Renal pelvis (tissue), 1 donor: ENCODE measurements at regions not wholly inside any gene's neighbourhood (a gene's known extent, or its start where the extent isn't known, plus 50 kb on each side); places are given as distances from the start of the nearest gene placed in this dataset.

Source experiments
- DNase-seq: peaks from one replicate; pipeline ENCODE4 v3.0.0-alpha.2; 2013

DNA sequence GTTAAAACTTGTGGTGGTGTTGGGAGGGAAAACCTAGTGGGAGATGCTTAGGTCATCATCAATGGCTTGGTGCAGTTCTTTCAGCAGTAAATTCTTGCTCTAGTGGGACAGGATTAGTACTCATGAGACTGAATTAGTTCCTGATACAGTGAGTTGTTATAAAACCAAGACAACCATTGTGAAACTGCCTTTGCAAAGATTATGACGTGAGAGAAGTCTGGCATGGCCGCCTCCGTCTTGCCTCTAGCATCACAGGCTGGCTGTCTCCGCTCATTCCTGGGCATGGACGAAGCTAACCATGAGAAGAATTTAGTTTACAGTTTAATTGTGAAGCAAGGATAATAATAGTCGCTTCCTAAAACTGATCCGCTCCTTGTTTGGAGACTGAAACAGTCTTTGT lies 186.4 kb downstream of the KIF20B start:
- DNase-seq, result no peak

DNA sequence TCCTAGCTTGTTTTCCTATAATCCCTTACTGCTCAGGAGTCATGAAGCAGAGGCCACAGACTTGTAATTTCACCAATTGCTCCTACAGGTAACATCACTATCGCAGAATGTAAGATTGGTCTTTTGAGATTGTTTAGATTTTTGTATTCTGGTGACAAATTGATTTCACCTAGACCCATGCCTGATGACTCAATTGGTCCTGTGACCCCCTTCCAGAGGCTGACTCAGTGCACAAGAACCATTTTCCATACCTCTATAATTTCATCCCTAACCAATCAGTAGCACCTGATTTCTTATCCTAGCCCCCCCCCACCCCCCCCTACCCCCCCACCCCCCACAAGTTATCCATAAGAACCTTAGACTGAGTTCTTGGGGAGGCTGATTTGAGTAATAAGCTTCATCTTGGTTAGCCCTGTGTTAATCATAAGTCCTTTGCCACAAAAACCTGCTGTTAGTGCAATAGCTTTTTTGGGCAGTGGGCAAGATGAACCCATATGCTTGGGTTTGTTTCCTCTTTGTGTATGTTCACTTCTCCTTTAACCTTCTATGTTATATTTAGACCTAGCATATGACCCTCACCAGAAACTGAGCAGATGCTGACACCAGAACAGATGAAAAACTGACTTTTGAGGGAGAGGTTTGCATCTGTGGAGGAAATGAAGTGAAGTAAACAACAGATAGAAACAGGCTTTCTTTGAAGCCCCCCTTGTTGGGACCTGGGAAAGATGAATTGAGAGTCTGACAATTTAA lies 187.1 kb downstream of the KIF20B start:
- DNase-seq, result no peak

DNA sequence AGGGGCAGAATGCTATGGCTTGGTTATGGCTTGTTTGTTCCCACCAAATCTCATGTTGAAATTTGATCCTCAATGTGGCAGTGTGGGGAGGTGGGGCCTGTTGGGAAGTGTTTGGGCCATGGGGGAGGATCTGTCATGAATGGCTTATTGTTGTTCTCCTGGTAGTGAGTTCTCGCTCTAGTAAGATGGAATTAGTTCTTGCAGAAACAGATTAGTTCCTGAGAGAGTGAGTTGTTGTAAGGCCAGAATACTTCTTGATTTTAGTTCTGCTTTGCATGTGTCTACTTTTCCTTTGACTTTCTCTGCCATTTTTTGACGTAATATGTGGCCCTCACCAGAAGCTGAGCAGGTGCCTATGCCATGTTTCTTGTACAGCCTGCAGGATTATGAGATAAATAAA lies 188.2 kb downstream of the KIF20B start:
- no peak for DNase-seq

DNA sequence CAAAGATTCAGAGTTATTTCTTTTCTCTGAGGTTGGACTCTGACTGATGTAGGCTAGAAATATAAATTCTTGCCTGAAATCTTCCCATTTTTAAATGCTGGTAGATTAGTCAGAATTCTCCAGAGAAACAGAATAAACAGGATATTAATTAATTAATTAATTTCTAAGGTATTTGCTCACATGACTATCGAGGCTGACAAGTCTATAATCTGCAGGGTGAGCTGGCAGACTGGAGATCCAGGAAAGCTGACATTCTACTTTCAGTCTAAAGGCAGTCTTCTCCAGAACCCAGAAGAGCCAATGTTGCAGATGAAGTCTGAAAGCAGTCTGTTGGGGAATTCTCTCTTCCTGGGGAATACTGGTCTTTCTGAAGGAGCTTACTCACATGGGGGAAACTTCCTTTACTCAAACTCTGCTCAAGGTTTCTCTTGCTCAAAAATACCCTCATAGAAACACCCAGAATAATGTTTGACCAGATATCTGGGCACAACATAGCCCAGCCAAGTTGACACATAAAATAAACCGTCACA lies 189.7 kb downstream of the KIF20B start:
- no peak for DNase-seq

DNA sequence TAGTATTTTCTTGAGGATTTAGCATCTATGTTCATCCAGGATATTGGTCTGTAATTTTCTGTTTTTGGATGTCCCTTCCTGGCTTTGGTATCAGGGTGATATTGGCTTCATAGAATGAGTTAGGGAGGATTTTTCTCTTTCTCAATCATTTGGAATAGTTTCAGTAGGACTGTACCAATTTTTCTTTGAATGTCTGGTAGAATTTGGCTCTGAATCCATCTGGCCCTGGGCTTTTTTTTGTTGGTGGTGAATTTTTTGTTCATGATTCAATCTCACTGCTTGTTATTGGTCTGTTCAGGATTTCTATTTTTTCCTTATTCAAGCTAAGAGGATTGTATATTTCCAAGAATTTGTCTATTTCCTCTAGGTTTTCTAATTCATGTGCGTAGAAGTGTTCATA lies 192.7 kb downstream of the KIF20B start:
- DNase-seq, result no peak

DNA sequence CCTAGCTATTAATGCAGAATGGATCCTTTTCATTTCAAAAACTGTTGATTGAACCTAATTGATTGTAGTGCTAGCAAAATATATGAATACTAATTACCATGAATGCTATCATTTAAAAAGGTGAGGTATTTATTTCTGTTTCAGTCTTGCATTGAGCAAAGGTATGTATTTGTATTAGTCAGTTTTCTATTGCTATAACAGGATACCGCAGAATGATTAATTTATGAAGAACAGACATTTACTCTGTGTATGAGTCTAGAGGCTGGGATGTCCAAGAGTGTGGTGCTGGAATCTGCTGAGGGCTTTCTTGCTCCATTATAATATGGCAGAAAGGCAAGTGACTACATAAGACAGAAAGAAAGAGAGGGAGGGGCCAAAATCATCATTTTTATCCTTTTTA lies 199.2 kb downstream of the KIF20B start:
- DNase-seq, result no peak

DNA sequence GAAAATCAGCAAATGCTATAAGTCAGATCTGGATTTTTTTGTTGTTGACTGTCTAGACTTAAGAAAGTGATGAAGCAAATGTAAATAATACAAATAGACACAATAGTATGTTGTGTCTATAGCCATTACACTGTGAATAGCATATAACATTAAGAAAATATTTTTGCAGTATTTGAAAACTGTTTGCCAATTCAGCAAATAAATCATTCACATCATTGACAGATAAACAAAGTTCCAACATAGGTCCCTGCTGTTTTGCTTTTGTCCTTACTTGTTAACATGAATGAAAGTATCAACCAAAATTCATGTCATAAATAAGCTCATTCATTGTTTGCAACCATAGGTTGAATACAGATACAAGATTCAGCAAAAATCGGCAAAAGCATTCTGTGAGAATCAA lies 200.5 kb downstream of the KIF20B start:
- no peak for DNase-seq

DNA sequence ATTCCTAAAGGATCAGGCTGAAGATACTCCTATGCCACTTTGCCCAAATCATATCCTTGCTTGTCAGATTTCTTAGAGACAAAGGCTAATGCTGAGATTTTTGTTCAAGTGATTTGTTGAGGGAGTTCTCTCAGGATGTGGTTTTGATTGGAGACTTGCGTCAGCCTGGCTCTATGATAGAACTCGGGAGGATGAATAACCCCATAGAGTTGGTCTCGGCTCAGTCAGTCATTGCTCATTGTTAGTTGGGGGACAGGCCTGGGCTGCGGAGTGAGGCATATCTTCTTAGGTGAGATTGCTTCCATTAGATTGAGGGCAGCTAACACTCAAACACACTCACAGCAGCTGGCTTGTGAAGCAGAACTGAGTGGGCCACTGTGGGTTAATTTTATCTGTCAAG lies 203.4 kb downstream of the KIF20B start:
- DNase-seq, result no peak

DNA sequence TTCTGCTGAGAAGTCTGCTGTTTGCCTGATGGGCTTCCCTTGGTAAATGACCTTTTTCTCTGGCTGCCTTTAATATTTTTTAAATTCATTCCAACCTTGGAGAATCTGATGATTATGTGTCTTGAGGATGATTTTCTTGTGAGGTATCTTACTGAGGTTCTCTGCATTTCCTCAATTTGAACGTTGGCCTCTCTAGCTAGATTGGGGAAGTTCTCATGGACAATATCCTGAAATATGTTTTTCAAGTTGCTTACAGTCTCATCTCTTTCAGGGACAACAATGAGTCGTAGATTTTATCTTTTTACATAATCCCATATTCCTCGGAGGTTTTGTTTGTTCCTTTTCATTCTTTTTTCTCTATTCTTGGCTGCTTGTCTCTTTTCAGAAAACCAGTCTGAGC lies 208.4 kb downstream of the KIF20B start:
- no peak for DNase-seq

DNA sequence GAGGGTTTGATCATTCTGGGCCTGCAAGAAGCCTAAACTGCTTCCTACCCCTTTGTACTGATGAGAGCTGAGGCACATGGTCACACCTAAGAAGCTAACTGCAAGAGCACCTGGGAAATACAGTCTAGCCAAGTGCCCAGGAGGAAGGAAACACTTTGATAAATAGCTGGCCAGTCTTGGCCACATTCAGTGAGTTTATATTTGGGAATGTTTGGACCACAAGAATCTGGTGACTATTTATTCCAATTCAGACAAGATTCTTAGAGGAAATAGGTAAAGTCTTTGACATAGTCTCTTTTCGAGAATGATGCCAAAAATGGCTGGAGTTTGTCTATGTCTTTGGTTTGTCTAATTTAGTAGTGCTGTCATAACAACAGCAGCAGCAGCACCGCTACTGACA lies 213.6 kb downstream of the KIF20B start:
- DNase-seq, result no peak

DNA sequence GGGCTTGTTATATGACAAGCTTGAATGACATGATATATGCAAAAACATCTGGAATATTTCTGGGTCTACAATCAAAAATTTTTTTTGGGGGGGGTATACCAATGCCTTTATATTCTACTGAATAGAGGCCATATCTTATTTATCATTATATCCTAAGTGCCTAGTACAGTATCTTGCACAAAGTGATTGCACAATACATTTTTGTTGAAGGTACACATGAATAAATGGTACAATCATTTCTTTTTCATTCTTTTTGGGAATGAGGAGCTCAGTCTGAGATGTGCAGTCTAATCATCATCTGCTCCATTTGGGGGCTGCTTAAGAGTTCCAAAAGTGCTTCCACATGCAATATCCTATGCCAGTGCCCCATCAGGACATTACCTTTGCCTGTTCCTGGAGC lies 214.6 kb downstream of the KIF20B start:
- DNase-seq, result no peak

DNA sequence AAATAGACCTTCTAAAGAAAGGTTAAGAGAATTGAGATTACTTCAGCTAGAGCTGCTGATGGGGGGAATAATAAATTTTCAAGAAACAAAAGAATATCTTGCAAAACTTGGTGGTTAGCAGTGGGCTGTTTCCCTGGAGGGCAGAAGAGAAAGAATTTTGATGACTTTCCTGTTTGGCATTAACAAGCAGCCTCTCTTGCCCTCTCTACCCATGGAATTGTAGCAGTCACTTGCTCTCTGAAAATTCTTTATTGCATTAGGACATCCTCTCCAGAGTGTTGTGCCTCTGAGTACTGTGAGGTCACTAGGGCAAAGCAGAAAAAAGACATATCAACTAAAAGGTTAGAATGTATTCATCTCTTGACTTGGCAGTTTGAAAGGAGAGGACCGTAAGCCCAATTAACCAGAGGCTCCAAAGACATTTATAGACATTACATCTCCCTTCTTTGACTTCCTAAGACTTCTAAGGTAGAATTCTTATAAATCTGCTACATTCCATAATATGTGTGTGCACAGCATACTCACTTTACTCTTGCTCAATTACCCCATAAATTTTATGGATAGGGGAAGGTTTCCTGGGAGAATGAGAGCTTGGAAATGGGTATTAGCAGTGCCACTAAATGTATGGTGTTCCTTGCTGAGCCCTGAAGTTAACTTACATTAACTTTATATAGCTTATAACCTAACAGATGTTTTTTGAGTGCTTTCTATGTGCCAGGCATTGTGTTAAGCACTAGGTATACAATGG lies 215.3 kb downstream of the KIF20B start:
- DNase-seq, result no peak

DNA sequence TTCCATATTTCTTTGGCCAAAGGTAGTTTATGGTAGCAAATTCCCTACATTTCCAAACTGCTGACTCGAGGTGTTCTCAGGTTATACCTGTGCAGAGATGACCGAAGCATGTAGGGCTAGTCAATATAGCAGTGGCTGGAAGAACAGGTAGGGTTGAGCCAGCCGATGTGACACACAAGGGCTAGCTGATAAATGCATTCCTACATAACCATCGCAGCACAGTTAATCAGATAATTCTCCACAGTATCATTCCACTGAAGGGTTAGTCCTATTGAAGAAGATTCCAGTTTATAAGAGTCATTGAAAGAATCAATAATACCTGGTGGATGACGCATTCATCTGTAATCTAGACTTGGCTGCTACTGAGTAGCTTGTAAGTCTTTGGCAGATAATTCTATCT lies 220.0 kb downstream of the KIF20B start:
- no peak for DNase-seq

DNA sequence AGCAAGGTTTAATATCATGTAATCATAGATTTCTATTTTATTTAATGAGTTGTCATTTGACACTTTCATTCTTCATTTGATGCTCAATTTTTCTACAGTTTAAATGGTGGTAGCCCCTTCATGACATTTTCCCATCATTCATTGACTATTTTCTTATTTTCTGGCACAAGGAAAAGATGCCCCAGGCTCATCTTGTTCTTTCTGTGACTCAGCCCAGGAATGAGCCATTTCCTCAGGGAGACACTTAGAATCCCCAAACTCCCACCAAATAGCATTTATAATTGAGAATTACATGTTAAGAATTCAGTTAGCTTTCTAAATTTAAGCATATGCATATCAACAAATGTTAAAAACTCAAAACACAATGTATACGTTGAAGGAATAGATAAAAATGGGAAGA lies 222.3 kb downstream of the KIF20B start:
- no peak for DNase-seq

DNA sequence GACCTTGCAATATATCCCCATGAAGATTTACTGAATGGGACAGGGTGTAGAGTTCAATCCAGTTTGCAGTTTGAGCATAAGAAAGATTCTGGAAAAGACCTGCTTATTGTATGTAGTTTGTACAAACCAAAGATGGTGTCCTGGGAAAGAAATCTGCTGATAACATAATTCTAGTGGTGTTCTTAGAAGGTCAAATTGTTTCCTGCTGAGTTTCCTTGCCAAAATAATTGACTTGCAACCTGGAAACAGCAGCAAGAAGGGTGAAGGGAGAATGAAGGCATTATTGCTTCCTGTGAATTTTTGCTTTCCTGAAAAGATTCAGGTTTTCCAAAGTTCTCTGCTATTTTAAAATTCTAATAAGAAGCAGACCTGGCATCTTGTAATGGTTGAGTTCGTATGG lies 222.9 kb downstream of the KIF20B start:
- no peak for DNase-seq

DNA sequence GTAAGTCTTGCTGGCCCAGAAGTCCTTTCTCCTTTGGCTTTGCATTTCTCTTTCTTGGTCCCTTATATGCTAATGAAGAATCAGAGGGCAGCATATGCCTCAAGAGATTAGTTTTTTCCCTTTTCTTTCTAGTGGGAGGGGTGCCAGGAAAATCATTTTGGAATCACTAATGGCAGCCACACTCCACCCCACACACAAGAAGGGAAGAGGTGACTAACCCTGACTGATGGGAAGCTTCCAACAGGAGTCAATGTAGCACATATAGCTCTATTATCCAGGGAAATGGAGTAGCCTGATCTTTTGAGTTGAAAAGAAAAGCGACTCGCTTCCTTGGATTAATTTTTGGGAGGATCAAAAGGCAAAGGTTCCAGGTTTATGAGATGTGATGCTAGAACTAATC lies 225.3 kb downstream of the KIF20B start:
- DNase-seq, result no peak

DNA sequence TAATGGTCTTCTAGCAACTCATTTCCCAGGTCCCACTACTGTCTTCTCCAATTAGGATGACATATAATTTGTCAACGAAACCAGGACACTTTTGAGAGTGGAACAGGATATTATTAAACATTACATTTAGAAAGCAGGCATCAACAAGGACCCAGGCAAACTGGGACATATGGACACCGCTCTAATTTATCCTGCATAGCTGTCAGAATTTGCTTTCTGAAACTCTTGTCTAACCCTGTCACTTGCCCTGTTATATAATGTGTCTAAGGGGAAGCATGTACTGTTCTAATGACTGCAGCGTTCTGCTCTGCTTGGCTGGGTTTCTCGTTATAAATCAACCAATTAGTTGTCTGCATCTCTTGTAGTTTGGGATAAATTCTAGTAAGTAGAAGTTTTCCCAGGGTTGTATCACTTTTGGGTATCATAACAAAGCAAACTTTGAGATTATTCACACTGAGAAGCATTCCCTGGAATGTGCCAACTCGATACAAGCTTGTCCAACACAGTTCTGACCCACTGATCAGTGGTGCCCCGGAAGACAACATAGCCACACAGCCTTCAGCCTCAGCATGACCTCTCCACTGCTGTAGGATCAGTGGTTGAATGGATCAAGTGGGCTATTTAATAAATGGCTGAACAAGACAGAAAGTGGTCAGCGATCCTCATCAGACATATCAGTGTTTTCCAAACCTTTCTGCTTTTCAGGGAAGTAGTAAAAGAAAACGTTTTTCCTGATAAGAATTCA lies 228.1 kb downstream of the KIF20B start:
- DNase-seq, result peak; percentile 9

DNA sequence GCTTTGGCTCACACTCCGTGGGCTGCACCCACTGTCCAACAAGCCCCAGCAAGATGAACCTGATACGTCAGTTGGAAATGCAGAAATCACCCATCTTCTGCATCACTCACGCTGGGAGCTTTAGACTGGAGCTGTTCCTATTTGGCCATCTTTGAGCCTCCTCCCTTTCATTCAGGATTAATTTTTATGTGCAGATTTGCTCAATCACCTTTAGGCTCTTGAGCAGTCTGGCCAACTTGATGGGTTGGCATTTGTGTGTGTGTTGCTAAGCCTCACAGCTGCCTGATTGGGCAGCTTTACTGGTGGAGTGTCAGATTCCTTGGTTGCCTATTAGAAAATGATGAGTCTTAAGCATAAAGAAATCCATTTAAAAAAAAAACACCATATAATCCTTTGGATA lies 236.1 kb downstream of the KIF20B start:
- DNase-seq, result no peak

DNA sequence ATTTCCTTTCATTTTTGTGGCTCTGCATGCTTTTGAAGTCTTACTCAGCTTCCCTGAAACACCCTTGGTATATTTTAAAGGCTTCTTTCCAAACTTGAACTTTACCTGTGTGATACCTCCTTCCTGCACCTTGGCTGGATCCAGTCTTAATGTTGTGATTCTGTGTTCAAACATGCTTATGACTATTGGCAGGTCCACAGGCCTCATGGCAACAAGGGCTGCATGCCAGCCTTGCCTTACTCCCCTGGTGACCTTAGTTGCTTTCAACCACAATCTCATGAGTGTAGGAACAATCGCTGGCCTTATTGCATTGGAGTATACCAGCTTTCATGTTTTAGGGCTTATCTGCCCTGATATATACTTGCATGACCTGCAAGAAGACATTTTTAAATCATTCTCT lies 238.7 kb downstream of the KIF20B start:
- DNase-seq, result no peak

DNA sequence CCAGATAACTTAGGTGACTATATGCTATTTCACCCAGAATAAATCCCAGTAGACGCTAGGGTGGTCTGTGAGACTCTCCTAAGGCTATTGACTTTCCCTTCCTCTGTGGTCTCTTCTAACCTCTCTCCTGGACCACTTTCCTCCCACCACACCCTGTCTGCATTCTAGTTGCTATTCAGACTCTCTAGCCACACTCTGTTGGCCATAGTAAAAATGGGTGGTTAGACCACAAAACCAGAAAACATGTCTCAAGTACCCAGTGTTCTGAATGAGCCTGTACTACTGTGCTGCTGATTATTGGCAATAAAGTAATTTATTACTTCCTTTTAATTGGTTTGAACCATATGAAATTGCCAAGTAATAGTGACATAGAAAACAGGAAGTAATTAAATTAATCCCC lies 240.8 kb downstream of the KIF20B start:
- DNase-seq, result no peak

DNA sequence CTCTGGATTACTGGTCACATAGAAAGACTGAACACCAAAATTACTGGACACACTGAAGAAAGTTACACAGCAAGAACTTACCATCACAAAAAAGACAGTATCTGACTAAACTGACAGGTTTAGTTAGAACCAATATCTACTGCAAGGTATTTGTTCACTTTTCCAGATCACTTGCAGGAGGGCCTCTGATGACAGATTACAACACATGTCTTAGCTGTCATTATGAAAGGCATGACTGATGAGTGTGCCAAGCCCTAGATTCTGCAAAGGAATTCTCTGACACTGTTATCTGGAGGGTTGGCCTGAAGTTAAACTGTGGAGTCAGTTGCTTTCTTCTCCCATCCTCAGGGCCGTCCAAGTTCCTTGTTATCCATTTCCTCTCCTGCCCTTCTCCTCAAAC lies 242.7 kb downstream of the KIF20B start:
- no peak for DNase-seq

DNA sequence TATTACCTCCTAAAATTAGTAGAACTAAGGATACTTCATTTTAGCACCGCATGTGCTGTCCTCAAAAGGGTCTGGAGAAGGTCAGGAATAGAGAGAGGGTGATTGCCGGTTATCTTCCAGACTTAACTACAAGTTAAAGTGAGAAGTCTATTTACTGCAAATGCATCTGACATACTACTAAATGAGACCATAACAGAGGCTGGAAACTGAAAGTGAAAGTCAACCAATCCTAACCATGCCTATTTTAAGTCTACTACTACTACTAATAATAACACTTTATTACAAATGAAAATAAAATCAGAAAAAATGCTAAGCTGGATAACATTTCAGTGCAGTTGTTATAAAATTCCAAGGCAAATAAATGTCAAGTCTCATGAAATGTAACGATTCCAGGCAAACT lies 244.7 kb downstream of the KIF20B start:
- no peak for DNase-seq

DNA sequence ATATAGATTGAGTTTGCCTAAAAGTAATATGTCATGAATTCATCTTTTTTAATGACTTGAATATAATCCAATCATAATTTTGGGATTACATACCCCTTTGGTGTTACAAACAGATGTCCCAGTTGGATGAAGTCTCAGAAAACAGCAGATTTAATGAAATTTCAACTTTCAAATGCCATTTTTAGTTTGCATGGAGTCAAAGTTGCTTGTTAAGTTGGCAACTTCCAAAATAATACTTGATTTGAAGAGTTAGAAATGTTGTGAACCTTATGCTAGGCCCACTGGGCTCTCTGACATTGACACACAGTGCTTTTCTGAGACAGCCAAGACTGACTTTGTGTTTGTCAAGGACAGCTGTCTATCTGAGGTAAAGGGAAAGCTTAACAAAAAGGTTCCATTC lies 248.1 kb downstream of the KIF20B start:
- DNase-seq, result no peak
